ENCODE measurements at regions not wholly inside any gene's neighbourhood (a gene's known extent, or its start where the extent isn't known, plus 50 kb on each side); places are given as distances from the start of the nearest gene placed in this dataset.
"Not testable (repeated sequence)": the region's sequence is repeated elsewhere in the genome, so short reads cannot be mapped to it uniquely, and the experiment has no call there.

DNA sequence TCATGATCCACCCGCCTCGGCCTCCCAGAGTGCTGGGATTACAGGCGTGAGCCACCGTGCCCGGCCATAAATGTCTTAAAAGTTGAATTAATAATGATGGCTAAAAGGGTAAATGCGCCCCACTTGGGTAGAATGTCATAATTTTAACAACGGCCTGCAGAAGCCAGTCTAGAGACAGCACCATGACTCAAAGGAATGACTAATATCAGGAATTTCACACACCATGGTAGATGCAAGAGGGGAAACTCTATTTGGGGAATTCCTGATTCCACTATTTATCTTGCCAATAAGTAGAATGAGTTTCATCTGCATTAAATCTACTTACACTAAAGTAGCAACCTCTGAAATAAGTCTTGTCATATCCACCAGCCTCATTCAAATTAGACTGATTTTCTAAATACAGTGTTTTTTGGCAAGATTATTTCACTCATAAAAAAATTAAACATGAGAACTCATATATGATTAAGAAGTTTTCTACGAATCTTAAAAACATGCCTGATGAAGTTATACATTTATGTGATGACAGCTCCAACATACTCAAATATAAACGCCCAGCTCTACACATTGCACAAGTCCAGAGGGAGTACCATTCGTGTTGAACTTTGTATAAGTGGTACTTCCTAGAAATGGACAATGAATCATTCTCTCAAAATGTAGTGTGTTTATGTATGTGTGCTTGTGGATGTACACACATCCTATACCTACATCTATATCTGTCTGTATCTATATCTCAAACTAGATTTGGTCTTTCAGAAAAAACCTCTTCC lies 309.7 kb downstream of the IRS1 start:
- DNase-seq (ENCODE audit: low read depth, low spot score) = peak; percentile 40
- no peak overlapping the region for H3K27ac ChIP-seq

DNA sequence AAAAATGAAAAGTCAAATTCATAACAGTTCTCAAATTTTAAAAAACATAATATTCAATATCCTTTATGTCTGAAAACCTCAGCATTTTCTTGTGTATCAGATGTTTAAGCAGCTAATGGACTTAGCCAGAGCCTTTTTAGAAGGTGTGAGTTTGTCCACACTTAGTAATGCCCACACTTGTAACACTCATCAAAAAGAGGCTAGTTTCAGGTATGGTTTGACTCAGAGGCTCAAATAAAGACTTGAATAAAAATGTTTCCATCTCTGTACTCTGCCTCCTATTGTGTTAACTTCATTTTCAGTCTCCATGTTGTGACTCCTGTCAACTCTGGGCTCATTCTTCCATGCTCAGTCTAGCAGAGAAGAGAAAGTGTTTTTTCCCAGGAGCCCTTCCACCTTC lies 311.6 kb downstream of the IRS1 start:
- DNase-seq (ENCODE audit: low read depth, low spot score) = no peak
- H3K27ac ChIP-seq = no peak overlapping the region

DNA sequence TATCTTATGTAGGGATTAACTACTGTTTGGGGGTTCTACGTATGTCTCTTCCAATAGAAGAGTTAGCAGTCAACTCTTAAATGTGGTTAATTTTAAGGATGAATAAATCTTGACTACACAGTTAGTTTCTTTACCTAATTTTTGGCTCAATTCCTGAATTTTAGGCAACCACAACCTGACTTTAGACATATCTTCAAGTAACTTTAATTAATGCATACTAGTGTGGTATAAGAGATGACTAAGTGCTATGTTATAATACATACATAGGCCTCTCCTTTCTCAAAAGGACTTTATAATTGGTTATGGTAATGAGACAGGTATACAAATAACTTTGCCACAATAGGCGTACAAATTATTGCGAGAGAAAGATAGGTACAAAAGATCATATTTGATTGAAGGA lies 312.0 kb downstream of the IRS1 start:
- H3K27ac ChIP-seq = no peak overlapping the region

DNA sequence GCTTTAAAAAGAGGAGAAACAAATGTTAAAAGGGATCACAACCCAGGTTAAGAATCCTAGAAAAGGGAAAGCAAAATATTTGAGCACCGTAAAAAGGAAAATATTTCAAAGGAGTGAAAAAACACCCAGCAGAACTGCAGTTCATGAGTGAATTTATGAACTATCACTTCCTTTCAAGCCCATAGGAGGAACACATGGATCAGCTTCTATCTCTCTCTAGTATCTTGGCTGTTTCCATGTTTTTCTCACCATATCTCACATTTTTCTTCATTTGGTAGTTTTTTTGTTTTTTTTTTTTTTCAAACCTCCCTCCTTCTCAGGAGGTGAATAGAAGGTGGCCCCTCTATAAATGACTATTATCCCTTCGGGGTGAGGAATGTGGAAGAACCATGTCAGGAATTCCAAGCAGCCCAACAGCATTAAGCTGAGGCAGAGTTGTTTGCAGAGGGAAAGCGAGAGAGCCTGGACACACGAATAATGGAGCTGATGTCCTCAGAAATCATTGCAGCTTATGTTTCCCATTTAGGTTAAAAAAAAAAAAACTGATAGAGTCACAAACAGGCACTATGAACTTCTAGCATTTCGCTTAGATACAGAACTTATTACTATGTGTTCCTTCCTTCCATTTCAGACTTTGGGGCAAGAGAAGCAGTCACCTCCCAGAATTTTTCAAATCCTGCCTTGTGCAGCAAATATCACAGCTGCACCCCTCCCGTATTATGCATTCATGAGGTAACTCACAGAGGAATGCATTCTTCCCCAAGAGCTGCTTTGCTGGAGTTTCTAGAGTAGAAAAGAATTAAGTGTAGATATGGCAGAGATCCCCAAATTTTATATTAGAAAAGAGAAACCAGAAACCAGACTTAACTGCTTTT lies 315.6 kb downstream of the IRS1 start:
- no peak for DNase-seq (ENCODE audit: low read depth, low spot score)
- H3K27ac ChIP-seq = no peak overlapping the region

More for the DNA sequence above, 312.0 kb downstream of the IRS1 start:
- no peak for DNase-seq (ENCODE audit: low read depth, low spot score)

DNA sequence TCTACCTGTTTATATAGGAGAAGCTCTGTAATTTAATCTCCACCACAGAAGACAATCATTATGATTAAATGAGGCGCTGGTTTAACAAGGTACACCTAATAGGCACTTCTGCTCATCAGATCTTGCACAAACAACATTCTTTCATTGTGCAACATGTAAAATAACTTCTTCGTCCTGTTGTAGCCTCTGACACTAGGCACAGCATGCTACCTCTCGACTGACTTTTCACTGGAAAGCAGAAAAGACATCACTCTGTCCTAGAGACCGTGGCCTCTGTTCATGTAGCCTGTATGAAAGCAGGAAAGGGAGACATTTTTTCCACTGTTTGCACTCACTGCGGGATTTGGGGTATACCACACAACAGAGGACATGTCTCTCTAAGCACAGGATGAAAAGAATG lies 316.5 kb downstream of the IRS1 start:
- no peak overlapping the region for H3K27ac ChIP-seq
- DNase-seq (ENCODE audit: low read depth, low spot score) = no peak

DNA sequence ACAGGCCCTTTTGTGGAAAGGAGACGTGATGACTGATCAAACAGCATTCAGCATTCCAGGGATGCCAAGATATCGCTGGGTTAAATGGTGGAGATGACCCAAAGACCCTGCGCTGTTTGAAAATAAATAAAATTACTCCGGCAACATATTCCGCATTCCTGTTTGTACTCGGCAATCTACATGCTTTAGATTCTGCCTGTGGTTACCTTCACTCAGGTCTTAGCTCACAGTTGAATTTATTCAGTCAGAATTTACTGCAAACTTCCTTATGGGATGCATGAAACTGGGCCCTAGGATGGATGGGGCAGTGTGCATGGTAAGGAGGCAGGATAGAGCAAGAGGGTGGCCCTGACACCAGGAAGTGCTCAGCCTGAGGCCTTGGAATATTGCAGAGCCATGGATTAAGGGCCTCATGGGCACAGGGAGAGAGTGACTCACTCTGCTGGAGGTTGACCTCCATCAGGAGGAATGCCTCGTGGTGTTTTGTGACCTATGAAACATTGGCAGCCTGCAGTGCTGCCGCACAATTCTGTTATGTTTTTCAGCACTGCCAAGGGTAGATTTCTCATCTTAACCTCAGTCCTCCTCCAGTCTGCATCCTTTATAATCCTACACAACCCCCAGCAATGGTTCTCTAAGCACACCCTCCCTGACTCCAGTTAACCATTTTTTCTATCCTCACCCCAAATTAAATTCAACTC lies 321.4 kb downstream of the IRS1 start:
- no peak for DNase-seq (ENCODE audit: low read depth, low spot score)

DNA sequence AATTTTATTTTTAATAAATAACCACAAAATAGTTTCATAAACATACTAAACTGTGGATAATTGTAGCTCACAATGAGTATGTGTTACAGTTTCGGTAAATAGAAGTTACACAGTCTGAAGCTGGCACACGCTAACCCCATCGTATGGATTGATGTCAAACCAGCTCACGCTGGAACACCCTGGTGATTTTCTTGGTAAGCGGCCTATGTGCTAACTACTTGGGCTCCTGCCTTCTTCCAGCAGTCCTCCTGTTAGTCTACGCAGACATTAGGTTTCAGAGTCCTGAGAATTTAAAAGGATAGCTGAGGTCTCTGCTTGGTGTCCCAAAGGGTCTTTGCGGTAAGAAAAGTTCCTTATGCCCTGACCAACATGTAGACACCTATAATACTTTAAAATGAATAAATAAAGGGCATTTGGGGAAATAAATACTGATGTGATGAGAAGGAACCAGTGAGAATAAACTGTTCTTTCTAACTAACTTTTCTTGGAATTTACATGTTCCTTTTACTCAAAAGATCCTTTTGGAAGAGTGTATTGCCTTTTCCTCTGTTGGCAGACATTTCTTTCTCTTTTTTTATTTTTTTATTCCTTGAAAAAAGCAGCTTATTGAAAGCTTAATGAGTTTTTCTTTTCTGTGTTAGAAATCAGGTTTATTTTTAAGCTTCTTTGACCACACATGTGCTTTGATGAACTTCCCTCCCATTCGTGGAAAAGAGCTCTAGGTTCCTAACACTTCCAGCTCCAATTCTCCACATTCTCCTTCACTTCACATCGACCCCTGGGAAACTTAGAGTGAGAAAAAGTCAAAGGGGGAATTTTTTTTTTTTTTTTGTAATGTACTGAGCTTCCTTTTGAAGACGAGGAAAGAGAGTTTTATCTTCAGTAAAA lies 322.2 kb downstream of the IRS1 start:
- H3K27ac ChIP-seq = no peak overlapping the region
- DNase-seq (ENCODE audit: low read depth, low spot score) = no peak

More for the DNA sequence above, 321.4 kb downstream of the IRS1 start:
- H3K27ac ChIP-seq = no peak overlapping the region

DNA sequence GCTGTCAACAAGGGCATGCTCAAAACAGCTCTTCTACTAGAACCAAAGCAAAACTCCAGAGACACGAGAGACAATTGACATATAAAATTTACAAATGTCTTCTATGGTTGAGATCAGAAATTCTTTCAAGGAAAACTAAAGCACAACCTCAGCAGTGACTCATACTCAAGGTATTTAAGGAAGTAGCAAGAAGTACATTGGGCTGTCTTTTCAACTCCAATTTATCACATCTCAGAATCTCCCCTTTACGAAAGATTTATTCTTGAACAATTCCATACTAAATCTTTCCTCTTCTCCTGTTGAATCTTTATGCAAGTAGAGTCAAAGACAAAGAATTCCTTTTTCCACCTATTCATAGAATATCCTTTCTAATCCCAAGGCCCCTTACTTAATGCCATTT lies 324.0 kb downstream of the IRS1 start:
- no peak for DNase-seq (ENCODE audit: low read depth, low spot score)
- peak overlapping the region; percentile 62 for H3K27ac ChIP-seq

DNA sequence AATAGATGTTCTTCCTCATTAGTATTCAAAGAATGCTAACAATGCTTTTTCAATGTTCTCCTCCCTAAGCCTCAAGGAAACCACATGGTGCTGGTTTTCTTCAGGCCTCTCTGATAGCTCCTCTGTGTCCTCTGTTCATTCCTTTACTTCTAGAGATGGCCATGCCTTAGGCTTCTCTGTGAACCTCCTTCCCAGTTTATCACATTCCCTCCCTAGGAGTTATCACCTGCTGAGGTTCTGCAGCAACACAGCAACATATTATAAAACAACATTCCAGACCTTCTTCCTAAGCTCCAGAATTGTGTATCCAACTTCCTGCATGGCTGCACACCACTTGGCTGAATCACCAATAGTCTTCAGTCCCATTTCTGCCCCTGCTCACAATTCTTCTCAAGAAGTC lies 325.5 kb downstream of the IRS1 start:
- DNase-seq (ENCODE audit: low read depth, low spot score) = no peak
- H3K27ac ChIP-seq = no peak overlapping the region

DNA sequence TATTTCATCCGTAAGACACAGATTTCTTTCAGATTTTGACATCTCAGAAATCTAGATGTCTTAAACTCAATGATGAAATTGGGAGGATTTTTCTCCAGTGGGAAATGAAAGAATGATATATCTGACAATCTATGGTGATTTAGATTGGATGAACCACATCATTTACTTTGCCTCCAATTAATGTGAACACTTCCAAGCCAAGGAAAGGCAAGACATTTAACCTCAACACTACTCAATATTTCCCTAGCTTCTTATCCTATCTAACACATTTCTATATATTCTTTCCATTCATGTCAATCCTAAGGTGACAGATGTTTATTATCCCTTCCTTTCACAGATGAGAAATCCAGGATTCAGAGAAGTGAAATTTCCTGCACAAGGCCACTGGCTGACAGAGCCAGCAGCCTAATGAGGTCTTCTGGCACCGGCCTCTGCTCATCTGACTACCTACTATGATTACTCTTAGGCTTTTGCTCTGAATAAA lies 327.6 kb downstream of the IRS1 start:
- DNase-seq (ENCODE audit: low read depth, low spot score) = no peak
- no peak overlapping the region for H3K27ac ChIP-seq

DNA sequence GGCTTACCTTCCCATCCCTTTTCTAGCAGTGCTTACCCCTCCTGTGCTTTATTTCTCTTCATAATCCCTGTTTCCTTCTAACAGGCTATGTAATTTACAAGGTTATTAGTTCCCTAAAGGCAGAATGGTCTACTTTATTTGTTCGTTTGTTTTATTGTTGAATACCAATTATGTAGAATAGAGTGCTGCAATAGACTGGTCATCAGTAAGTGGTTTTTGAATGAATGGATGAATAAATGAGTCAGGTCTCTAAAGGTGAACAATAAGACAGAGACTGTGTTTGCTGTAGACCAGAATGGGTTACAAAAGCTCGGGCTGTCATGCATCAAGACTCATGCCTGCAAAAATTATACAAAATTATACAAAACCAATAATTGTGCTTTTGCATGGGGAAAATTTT lies 332.0 kb downstream of the IRS1 start:
- H3K27ac ChIP-seq = no peak overlapping the region
- no peak for DNase-seq (ENCODE audit: low read depth, low spot score)

DNA sequence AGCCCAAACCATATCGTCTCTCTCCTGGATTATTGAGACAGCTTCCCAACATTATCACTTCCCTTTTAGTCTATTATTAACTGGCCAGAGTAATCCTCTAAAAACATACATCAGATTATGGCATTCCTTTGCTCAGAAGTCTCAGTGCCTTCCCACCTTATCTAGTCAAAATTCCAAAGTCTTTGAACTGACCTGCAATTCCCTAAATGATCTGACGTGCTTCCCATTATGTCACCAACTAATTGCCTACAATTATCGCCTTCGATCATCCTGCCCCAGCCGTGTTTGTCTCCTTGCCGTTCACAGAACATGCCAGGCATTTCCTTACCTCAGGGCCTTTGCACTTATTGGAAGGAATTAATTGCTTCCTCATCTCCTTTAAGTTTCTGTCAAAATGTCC lies 332.4 kb downstream of the IRS1 start:
- H3K27ac ChIP-seq = no peak overlapping the region
- no peak for DNase-seq (ENCODE audit: low read depth, low spot score)

DNA sequence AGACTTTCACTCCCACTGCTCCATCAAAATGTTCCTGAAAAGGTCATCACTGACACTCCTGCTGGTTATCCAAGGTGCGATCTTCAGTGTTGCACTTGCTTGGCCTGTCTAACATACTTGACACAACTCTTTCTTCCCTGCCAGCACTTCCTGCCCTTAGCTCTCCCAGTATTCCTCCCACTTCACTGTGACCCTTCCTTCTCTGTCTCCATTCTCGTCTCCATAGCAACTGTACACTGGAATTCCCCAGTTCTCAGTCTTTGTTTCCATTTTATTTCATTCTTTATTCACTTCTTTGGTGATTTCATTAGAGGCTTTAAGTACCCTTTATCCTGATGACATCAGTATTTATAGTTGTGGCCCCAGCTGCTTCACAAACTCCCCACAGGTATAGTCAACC lies 333.0 kb downstream of the IRS1 start:
- no peak overlapping the region for H3K27ac ChIP-seq
- no peak for DNase-seq (ENCODE audit: low read depth, low spot score)

DNA sequence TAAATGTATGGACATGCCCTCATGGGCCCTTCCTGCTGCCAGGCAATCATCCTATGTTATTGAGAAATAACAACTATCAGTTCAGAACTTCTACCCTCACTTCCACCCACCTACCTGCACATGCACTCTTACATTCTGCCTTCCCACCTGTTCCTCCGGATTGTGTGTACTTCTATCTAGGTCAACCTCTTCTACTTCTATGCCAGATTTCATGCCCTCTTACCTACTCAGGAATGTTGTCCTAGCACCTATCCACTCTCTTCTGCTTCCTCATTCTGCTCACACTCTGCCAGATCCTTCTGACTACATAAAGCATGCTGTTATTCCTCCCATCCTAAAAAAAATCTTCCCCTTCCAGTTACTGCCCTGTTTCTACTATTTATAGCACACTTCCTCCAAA lies 333.5 kb downstream of the IRS1 start:
- H3K27ac ChIP-seq = no peak overlapping the region
- no peak for DNase-seq (ENCODE audit: low read depth, low spot score)

DNA sequence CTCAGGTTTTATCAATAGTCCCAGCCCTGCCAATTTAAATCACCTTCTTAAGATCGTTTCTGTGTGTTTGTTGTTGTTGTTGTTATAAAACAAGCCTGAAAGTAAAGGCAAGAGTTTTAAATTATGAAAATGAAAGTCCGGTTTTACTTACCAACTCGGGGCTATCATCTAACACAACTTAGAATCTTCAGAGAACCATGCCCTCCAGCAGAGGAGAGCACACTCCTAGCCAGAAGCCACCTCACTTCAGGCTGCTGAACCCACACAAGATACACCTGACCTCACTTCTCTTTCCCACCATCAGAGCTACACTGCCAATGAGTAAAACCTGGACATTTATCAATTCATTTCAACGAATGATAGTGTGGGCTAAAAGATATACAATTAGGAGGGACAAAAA lies 335.2 kb downstream of the IRS1 start:
- DNase-seq (ENCODE audit: low read depth, low spot score) = no peak
- no peak overlapping the region for H3K27ac ChIP-seq

DNA sequence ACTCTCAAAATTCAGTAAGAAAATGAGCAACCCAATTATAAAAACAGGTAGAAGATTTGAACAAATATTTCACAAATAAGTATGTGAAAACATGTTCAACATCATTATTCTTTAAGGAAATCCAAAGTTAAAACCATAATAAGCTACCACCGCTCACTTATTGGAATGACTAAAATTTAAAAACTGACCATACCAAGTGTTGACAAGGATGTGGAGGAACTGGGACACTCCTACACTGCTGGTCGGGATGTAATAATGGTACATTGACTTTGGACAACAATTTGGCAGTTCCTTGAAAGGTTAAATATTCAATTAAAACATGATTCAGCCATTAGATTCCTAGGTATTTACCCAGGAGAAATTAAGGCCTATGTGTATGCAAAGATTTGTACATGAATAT lies 336.5 kb downstream of the IRS1 start:
- DNase-seq (ENCODE audit: low read depth, low spot score) = no peak
- H3K27ac ChIP-seq = no peak overlapping the region

DNA sequence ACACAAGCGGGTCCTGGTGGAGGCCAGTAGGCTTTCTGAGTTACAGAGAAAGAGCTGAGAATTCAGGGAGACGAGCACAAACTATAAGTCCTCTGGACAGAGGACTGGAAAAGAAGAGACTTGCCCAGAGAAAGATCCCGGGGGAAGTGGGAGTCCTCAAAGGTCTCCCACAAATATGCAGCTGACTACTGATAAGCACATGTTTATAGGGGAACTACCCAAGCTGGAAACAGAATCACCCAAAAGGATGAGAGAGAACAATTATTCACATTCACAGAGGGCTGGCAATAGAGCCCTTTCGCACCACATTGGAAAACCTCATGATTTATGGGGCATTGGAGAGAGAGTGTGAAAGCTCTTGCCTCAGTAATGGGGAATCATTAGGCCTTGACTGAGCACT lies 337.6 kb downstream of the IRS1 start:
- DNase-seq (ENCODE audit: low read depth, low spot score) = no peak
- H3K27ac ChIP-seq = no peak overlapping the region

DNA sequence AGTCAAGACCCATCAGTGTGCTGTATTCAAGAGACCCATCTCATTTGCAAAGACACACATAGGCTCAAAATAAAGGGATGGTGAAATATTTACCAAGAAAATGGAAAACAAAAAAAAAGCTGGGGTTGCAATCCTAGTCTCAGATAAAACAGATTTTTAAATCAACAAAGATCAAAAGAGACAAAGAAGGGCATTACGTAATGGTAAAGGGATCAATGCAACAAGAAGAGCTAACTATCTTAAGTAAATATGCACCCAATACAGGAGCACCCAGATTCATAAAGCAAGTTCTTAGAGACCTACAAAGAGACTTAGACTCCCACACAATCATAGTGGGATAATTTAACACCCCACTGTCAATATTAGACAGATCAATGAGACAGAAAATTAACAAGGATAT lies 343.5 kb downstream of the IRS1 start:
- DNase-seq (ENCODE audit: low read depth, low spot score) = not testable (repeated sequence)

DNA sequence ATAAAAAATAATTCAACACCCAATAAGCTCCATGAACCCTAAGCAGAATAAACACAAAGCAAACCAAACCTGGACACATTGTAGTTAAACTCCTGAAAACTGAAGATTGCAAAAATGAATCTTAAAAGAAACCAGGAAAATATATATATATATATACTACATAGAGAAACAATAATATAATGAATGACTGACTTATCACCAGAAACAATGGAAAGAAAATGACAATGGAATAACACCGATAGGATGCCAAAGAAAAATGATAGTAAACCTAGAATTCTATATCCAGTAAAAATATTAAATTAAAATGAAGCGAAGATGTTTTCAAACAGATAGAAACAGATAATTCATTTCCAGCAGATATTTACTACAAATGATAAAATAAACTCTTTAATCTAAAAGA lies 346.9 kb downstream of the IRS1 start:
- H3K27ac ChIP-seq = no peak overlapping the region
- no peak for DNase-seq (ENCODE audit: low read depth, low spot score)

More for the DNA sequence above, 343.5 kb downstream of the IRS1 start:
- not testable (repeated sequence) for H3K27ac ChIP-seq

DNA sequence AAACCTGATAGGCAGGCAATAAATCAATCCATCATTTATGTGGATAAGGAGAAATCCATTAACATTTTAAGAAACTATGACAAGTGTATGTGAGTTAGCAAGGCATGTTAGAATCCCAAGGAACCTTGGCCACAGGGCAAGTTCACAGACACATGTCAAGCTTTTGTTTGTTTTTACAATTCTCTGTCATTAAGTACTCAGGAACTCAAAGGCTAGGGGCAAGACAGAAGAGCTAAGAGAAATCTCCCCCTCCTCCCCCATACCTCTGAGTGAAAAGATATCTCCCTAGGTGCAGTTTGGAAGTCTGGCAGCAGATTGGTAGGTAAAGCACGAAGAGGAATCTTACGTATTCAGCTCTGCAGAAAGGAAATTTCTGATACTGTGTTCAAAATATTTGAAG lies 348.1 kb downstream of the IRS1 start:
- DNase-seq (ENCODE audit: low read depth, low spot score) = no peak
- H3K27ac ChIP-seq = no peak overlapping the region

Measured in epithelial cell of prostate (primary cell).